GM18951 (cell line): ENCODE measurements at regions not wholly inside any gene's neighbourhood (a gene's known extent, or its start where the extent isn't known, plus 50 kb on each side); places are given as distances from the start of the nearest gene placed in this dataset.

ENCODE experiments used
- POLR2A ChIP-seq: IDR thresholded peaks from 4 replicates; pipeline ENCODE4 v1.6.1; 2011; ENCODE audit warnings: mild to moderate bottlenecking; ENCODE audit not compliant: insufficient read length, insufficient read depth; ENCODE audit errors: extremely low read depth
- in situ Hi-C: fragments of 300-500 bp; cut with MboI; formaldehyde crosslinking; loops from one replicate; pipeline ENCODE4 v1.12.0; 2022; ENCODE audit warnings: low sequenced_read_pairs, mixed read lengths, inconsistent platforms; ENCODE audit not compliant: unreplicated experiment

DNA sequence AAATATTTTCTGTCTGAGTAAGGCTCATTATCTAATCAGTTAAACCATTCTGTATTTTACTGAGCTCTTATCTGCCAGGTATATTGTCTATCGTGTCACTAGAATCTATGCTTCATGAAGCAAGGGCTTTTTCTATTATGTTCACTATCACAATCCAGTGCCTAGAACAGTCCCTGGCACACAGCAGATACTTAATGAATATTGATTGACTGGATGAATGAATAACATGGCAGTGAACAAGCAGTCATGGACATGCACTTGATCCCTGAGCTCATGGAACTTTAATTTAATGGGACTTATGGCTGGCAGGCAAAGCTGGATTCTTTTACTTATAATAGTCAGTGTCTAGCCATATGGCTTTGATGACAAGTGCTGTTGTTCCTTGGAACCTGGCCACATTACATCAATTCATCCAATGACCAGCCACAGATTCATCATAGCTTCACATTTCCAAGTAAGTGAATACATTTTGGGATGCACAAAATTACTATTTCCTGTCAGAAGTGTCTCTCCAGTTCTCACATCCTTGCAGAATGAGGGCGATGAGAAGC is 214.8 kb downstream of the COG6 start:
- in situ Hi-C loops, result no loop called here
- TF ChIP-seq POLR2A, result no peak

DNA sequence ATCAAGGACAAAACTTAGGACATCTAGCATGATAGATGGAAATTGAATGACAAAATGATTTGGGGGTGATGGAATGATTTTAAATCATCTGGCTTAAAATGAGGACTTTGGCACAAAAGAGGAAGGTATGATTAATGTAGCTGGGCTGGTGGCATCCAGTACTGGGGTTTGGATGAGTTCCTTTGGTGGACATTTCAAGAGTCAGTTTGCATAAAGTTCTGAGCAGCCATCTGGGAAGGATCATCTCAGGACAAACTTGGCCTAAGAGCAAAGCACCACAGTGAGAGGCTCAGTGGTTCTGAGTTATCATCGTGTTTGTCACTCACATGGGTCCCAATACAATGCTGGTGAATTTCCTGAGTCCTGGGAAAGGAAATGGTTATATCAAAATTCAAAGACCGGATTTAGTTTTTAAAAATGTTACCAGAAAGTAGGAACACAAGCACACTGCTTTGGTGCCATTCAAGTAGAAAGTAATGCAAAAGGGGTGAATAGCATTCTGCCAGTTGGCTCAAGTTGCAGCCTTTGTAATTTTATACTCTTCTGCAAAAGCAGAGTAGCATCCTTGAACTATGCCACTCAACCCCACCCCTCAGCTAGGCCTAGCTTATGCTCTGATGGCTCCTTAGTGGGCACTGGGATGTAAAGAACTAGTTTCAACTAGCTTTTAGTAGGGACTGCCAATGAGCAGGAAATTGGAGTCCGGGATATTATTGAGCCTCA is 219.0 kb downstream of the COG6 start:
- in situ Hi-C loops, result no loop called here

GRCh38 chr13:39875111-39875987 is 219.9 kb downstream of the COG6 start:
- no peak for TF ChIP-seq POLR2A
- in situ Hi-C loops, result no loop called here

More for the DNA sequence above, 219.0 kb downstream of the COG6 start:
- no peak for TF ChIP-seq POLR2A

DNA sequence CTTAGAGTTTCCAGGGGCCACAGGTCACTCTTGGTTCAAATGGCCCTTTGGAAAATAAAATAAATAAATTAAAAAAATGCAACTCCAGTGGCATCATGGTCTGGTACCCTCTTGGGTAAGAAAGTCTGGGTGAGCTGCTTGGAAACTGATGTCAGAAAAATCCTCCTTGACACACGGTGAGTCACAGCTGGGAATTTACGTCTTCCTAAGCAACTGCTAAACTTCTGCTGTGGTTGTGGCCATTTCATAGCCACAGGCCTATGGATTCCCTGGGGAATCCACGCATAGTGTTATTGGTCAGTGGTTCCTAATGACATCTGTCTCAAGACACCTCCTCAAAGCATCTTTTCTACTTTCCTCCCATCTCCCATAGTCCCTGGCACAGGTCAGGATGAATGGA is 220.8 kb downstream of the COG6 start:
- in situ Hi-C loops, result no loop called here
- TF ChIP-seq POLR2A, result no peak

- no peak for TF ChIP-seq POLR2A
- in situ Hi-C loops, result no loop called here
Observed at GRCh38 chr13:39877134-39877533, 221.7 kb downstream of the COG6 start.

DNA sequence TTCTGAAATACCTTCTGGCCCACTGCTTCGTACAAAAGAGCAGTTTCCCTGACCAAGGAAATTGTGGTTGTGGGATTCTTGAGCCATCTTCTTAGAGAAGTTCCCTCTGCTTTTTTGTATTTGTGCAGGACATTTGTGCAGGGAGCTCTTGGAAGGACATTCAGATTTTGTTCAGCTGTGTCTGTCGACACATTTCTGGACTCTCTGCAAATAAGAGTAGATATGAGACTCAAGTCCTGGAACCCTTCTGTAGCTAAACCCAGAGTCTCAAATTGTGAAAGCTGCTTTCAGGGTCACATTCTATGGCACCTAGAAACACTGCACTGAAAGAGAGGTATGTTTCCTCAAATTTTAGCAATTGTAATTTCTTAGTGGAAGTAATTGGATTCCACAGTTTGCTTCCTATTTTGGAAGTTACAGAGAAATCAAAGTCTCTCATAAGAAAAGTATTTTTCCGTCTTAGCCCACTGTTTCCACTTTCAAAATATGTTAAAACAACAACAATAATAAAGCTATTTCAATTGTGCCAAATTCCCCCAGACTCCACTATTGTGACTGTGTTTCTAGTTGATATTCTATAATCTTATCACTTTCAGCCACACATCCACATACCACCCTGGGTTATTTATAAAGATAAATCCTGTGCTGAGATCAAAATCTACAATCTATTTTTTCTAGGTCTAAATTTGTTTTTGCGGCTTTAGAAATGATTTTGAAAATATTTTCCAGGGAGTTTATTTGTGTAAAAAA is 224.0 kb downstream of the COG6 start:
- no peak for TF ChIP-seq POLR2A
- in situ Hi-C loops, result no loop called here

DNA sequence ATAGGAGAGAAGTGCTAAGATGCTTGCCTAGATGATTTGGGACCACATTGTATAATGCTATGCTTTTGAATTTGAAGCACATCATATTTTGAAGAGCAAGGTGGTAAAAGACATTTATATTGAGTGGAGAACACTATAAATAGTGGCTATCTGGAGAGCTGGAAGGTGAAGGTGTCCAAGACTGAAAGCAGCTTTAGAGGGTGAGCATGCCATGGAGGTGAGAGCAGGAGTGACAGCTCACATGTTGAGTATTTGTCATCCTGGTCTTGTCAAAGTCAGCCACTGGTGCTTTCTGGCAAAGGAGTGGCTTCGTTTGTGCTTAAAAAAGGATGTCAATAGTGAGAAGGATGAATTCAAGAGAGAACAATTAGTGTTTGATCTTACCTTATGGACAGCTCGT is 225.9 kb downstream of the COG6 start:
- TF ChIP-seq POLR2A, result no peak
- in situ Hi-C loops, result no loop called here

GRCh38 chr13:39881887-39882286 is 226.4 kb downstream of the COG6 start:
- no peak for TF ChIP-seq POLR2A
- in situ Hi-C loops, result no loop called here

- no peak for TF ChIP-seq POLR2A
- in situ Hi-C loops, result no loop called here
Observed at GRCh38 chr13:39884166-39884565, 228.7 kb downstream of the COG6 start.

DNA sequence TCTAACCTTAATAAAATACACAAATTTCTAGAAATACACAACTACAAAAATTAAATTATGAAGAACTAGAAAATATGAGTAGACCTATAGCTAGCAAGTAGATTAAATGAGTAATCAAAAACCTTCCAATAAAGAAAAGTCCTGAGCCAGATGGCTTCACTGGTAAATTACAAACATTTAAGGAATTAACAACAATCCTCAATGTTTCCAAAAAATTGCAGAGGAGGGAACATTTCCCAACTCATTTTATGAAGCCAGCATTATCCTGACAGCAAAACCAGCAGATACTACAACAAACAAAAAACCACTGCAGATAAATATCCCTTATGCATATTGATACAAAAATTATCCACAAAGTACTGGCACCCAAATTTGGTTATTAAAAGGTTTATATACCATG is 230.9 kb downstream of the COG6 start:
- in situ Hi-C loops, result no loop called here
- no peak for TF ChIP-seq POLR2A

DNA sequence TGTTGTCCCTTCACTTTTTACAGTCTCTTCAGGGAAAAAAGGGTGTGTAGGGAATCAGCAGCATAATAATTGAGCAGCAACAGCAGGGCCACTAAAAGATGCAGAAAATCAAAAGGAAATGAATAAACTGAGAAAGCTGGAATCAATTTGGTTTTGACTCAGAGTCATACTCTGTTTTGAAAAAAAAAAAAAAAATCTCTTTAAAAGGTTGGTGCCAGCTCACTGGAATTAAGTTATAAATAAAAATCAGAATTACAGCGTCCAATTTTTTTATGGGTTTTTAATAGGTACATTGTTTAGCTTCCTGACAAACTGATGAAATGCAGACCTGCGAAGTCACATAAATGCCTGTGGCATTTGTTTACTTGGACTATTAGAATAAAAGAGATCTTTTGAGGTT is 231.9 kb downstream of the COG6 start:
- no peak for TF ChIP-seq POLR2A
- in situ Hi-C loops, result no loop called here

GRCh38 chr13:39888865-39889810 is 233.7 kb downstream of the COG6 start:
- in situ Hi-C loops, result no loop called here
- TF ChIP-seq POLR2A, result no peak
